GM21786 (cell line): ENCODE measurements at regions not wholly inside any gene's neighbourhood (a gene's known extent, or its start where the extent isn't known, plus 50 kb on each side); places are given as distances from the start of the nearest gene placed in this dataset.

Experiments used
- ATAC-seq: cut with Tn5 transposase; IDR thresholded peaks from one replicate; pipeline ENCODE4 v1.9.1; 2021; ENCODE audit not compliant: unreplicated experiment

- ATAC-seq, result no peak
These were observed 341.3 kb downstream of the ARL4A start for GRCh38 chr7:13028825-13029099.

GRCh38 chr7:13031468-13031867 is 344.0 kb downstream of the ARL4A start:
- no peak for ATAC-seq

- no peak for ATAC-seq
These were observed 344.7 kb downstream of the ARL4A start for GRCh38 chr7:13032084-13032483.

- no peak for ATAC-seq
These were observed 345.1 kb downstream of the ARL4A start for GRCh38 chr7:13032576-13032975.

- no peak for ATAC-seq
These were observed 347.3 kb downstream of the ARL4A start for GRCh38 chr7:13034693-13035092.

- no peak for ATAC-seq
These were observed 347.8 kb downstream of the ARL4A start for GRCh38 chr7:13035233-13035632.

- no peak for ATAC-seq
These were observed 348.9 kb downstream of the ARL4A start for GRCh38 chr7:13036256-13036780.

GRCh38 chr7:13037216-13037615 is 349.8 kb downstream of the ARL4A start:
- no peak for ATAC-seq

- ATAC-seq, result no peak
These were observed 354.0 kb downstream of the ARL4A start for GRCh38 chr7:13041368-13041988.

- no peak for ATAC-seq
These were observed 355.3 kb downstream of the ARL4A start for GRCh38 chr7:13042605-13043236.

GRCh38 chr7:13044309-13044708 is 356.9 kb downstream of the ARL4A start:
- ATAC-seq, result no peak

GRCh38 chr7:13047061-13047460 is 359.6 kb downstream of the ARL4A start:
- no peak for ATAC-seq

GRCh38 chr7:13049946-13050345 is 362.5 kb downstream of the ARL4A start:
- ATAC-seq, result no peak

GRCh38 chr7:13050703-13051102 is 363.3 kb downstream of the ARL4A start:
- no peak for ATAC-seq

- no peak for ATAC-seq
These were observed 368.4 kb downstream of the ARL4A start for GRCh38 chr7:13055732-13056368.

- peak; percentile 94 for ATAC-seq
These were observed 370.2 kb downstream of the ARL4A start for GRCh38 chr7:13057462-13058200.

GRCh38 chr7:13060173-13060572 is 372.7 kb downstream of the ARL4A start:
- ATAC-seq, result no peak

- no peak for ATAC-seq
These were observed 373.7 kb downstream of the ARL4A start for GRCh38 chr7:13061115-13061514.

GRCh38 chr7:13062631-13063030 is 375.2 kb downstream of the ARL4A start:
- no peak for ATAC-seq

GRCh38 chr7:13067036-13067435 is 379.6 kb downstream of the ARL4A start:
- no peak for ATAC-seq

- no peak for ATAC-seq
These were observed 380.6 kb downstream of the ARL4A start for GRCh38 chr7:13068032-13068431.

GRCh38 chr7:13069841-13070240 is 382.4 kb downstream of the ARL4A start:
- ATAC-seq, result no peak
